ENCODE measurements at regions not wholly inside any gene's neighbourhood (a gene's known extent, or its start where the extent isn't known, plus 50 kb on each side); places are given as distances from the start of the nearest gene placed in this dataset.
A peak's percentile ranks its signal among the peaks of the same experiment; 100 is the strongest.

GRCh38 chr3:10583798-10584708 lies 78.7 kb upstream of the ATP2B2 start:
- DNase-seq (ENCODE audit: low read depth in 2 of 2) = no peak

GRCh38 chr3:10585945-10586344 lies 80.6 kb upstream of the ATP2B2 start:
- no peak for DNase-seq (ENCODE audit: low read depth in 2 of 2)

GRCh38 chr3:10594915-10595314 lies 89.5 kb upstream of the ATP2B2 start:
- peak; percentile 11 to 25 for DNase-seq (ENCODE audit: low read depth in 2 of 2)

- no peak for DNase-seq (ENCODE audit: low read depth in 2 of 2)
These were observed 91.5 kb upstream of the ATP2B2 start for GRCh38 chr3:10596746-10597448.

GRCh38 chr3:10597733-10598132 lies 92.3 kb upstream of the ATP2B2 start:
- DNase-seq (ENCODE audit: low read depth in 2 of 2) = no peak

- no peak for DNase-seq (ENCODE audit: low read depth in 2 of 2)
These were observed 93.6 kb upstream of the ATP2B2 start for GRCh38 chr3:10599017-10599416.

- DNase-seq (ENCODE audit: low read depth in 2 of 2) = no peak
These were observed 94.1 kb upstream of the ATP2B2 start for GRCh38 chr3:10599444-10599843.

- no peak for DNase-seq (ENCODE audit: low read depth in 2 of 2)
These were observed 94.9 kb upstream of the ATP2B2 start for GRCh38 chr3:10600296-10600714.

- no peak for DNase-seq (ENCODE audit: low read depth in 2 of 2)
These were observed 95.3 kb upstream of the ATP2B2 start for GRCh38 chr3:10600726-10601125.

- no peak for DNase-seq (ENCODE audit: low read depth in 2 of 2)
These were observed 95.9 kb upstream of the ATP2B2 start for GRCh38 chr3:10601151-10601856.

- no peak for DNase-seq (ENCODE audit: low read depth in 2 of 2)
These were observed 96.5 kb upstream of the ATP2B2 start for GRCh38 chr3:10601857-10602230.

- DNase-seq (ENCODE audit: low read depth in 2 of 2) = no peak
These were observed 96.9 kb upstream of the ATP2B2 start for GRCh38 chr3:10602271-10602670.

GRCh38 chr3:10602769-10603768 lies 97.7 kb upstream of the ATP2B2 start:
- DNase-seq (ENCODE audit: low read depth in 2 of 2) = peak; percentile 21 to 47

- DNase-seq (ENCODE audit: low read depth in 2 of 2) = no peak
These were observed 103.7 kb upstream of the ATP2B2 start for GRCh38 chr3:10609134-10609533.

- no peak for DNase-seq (ENCODE audit: low read depth in 2 of 2)
These were observed 108.8 kb upstream of the ATP2B2 start for GRCh38 chr3:10614168-10614567.

- DNase-seq (ENCODE audit: low read depth in 2 of 2) = no peak
These were observed 110.3 kb upstream of the ATP2B2 start for GRCh38 chr3:10615715-10616114.

- DNase-seq (ENCODE audit: low read depth in 2 of 2) = no peak
These were observed 110.9 kb upstream of the ATP2B2 start for GRCh38 chr3:10616321-10616720.

- DNase-seq (ENCODE audit: low read depth in 2 of 2) = no peak
These were observed 114.8 kb upstream of the ATP2B2 start for GRCh38 chr3:10619989-10620832.

- DNase-seq (ENCODE audit: low read depth in 2 of 2) = no peak
These were observed 115.4 kb upstream of the ATP2B2 start for GRCh38 chr3:10620833-10621082.

- DNase-seq (ENCODE audit: low read depth in 2 of 2) = no peak
These were observed 118.3 kb upstream of the ATP2B2 start for GRCh38 chr3:10623578-10624275.

Data from stimulated activated CD4-positive, alpha-beta T cell treated with anti-CD3 and anti-CD28 coated beads, Interleukin-15, amount 100 ng/mL, for 48 hours (primary cell).